ENCODE measurements at regions not wholly inside any gene's neighbourhood (a gene's known extent, or its start where the extent isn't known, plus 50 kb on each side); places are given as distances from the start of the nearest gene placed in this dataset.

DNA sequence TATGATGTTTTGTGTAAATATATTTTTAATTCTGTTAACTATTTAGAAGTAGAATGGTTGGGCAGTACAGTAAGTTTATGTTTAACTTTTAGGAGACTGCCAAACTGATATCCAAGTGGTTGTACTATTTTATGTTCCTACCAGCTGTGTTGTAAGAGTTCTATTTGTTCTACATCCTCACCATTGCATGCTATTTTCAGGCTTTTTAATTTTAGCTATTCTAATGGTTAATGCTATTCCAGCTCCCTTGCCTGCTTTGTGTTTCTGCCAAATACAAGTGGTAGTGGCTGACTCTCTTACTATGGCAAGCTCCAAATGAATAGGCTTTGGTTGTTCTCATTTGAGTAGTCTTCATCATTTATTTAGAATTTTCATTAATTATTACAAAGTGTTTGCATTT is 476.4 kb downstream of the KIF4B start:
- TF ChIP-seq, protein P1, sequence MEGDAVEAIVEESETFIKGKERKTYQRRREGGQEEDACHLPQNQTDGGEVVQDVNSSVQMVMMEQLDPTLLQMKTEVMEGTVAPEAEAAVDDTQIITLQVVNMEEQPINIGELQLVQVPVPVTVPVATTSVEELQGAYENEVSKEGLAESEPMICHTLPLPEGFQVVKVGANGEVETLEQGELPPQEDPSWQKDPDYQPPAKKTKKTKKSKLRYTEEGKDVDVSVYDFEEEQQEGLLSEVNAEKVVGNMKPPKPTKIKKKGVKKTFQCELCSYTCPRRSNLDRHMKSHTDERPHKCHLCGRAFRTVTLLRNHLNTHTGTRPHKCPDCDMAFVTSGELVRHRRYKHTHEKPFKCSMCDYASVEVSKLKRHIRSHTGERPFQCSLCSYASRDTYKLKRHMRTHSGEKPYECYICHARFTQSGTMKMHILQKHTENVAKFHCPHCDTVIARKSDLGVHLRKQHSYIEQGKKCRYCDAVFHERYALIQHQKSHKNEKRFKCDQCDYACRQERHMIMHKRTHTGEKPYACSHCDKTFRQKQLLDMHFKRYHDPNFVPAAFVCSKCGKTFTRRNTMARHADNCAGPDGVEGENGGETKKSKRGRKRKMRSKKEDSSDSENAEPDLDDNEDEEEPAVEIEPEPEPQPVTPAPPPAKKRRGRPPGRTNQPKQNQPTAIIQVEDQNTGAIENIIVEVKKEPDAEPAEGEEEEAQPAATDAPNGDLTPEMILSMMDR (IDR thresholded peaks at IDR 0.05): no peak
- no peak for TF ChIP-seq POLR2A (IDR thresholded peaks at IDR 0.05)
